LNCaP clone FGC (cell line): ENCODE measurements at regions not wholly inside any gene's neighbourhood (a gene's known extent, or its start where the extent isn't known, plus 50 kb on each side); places are given as distances from the start of the nearest gene placed in this dataset.

Experiments used
- DNase-seq: peaks from one replicate; pipeline ENCODE4 v3.0.0-alpha.2; 2011; ENCODE audit warnings: low read depth
- H3K4me3 ChIP-seq: 2 replicates; pipeline ENCODE4 v1.5.1; 2011; ENCODE audit warnings: mild to moderate bottlenecking, low read depth, low read length, control low read depth
- CTCF ChIP-seq: IDR thresholded peaks from 2 replicates; pipeline ENCODE4 v1.5.1; 2012; ENCODE audit warnings: mild to moderate bottlenecking; ENCODE audit not compliant: control insufficient read depth, insufficient read depth; ENCODE audit errors: extremely low read depth

GRCh38 chr18:10009321-10010144 lies 95.7 kb downstream of the VAPA start:
- no peak for DNase-seq
- TF ChIP-seq CTCF = no peak
- H3K4me3 ChIP-seq = no peak overlapping the region

- no peak for DNase-seq
- H3K4me3 ChIP-seq = no peak overlapping the region
- no peak for TF ChIP-seq CTCF
These were observed 96.8 kb downstream of the VAPA start for GRCh38 chr18:10010611-10011015.

DNA sequence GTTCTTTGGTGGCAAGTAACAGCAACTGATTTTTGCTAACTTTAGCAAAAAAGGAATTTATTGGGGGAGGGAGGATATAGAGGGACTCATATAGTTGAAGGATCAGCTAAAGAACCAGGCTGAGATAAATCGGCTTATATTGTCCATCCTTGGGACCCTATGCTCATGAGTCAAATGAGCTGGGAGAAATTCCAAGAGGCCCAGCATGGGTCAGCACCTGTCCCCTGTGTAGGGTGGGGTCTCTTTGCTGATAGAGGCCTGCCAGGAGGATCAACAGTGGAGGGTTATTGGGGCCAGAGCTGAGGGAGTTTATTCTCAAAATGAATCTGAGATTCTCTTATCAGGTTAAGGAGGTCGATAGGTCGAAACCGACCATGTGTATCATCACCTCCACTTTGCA lies 97.2 kb downstream of the VAPA start:
- DNase-seq = no peak
- TF ChIP-seq CTCF = no peak
- no peak overlapping the region for H3K4me3 ChIP-seq

DNA sequence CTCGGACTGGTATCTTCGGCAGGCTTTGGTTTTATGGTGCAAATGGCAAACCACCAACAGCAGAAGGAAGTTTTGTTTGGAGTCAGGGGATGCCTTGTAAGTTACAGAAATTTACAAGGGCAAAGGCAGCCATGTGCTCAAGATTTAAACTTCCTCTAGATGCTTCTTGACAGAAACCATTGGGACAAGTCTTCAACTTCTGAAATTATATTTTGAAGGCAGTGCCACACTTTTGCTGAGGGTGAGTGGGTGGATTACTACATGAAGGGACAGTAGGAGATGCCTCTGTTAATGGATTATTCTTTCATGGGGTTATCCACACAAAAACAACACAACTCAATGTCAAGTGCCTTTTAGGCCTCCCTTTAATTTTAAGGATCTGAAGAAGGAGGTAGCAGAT lies 97.9 kb downstream of the VAPA start:
- no peak for TF ChIP-seq CTCF
- no peak for DNase-seq
- no peak overlapping the region for H3K4me3 ChIP-seq

DNA sequence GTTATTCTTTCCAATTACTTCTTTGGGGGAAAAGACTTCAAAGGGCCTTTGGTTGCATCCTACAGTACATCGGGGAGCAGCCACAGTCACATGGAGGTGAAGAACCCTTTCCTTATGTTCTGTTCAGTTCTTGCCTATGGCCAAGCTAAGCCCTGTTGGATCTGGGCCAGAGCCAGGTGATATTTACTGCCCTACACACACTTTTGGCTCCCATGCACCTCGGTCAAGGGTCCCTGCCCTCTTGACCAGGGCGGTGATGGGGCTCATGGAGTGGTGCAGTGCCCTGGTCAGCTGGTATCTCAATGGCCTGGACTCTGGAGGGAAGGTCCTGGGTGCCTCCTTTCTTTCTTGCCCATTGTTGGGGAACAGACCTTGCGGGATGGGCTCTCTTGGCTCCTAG lies 98.7 kb downstream of the VAPA start:
- DNase-seq = no peak
- no peak overlapping the region for H3K4me3 ChIP-seq
- no peak for TF ChIP-seq CTCF

DNA sequence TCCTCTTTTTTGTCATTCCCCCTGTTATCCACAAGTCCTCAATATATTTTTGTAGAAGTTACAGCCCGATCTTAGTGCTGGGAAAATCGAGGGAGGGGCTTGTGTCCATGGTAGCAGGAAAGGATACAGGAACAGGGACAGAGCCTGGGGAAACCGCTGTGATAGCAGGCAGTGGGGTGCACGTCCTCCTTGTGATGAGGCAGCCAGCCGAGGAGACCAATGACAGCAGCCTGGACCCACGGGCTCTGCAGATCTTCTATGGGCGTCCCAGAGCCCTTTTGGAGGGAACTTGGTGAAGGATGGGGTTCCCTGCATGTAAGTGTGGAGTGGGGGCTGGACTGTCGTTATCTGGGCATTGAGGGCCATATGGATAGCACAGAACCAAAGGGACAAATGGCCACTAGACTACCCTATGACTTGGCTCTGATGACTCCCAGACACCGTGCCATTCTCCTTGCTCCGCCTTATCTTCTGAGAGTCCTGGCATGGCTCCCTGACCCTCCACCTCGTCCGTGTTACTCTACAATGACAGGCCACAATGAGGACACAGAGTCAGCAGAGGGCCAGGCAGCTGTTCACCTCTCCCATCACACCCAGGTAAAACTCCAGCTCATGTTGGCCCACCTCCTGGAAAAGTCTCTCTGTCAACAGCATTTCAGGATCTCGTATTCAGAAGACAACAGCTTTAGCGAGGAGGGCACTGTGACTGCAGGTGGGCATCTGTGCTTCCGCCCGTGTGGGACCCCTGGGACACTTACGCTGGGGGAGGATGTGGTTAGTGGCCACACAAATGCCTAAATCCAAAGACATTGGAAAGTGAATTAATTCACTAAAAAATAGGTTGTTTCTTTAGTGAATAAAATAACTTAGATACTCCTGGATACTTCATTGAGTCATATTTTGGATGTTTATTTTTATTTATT lies 100.1 kb downstream of the VAPA start:
- no peak overlapping the region for H3K4me3 ChIP-seq
- no peak for DNase-seq
- TF ChIP-seq CTCF = no peak
